ENCODE measurements at regions not wholly inside any gene's neighbourhood (a gene's known extent, or its start where the extent isn't known, plus 50 kb on each side); places are given as distances from the start of the nearest gene placed in this dataset.

DNA sequence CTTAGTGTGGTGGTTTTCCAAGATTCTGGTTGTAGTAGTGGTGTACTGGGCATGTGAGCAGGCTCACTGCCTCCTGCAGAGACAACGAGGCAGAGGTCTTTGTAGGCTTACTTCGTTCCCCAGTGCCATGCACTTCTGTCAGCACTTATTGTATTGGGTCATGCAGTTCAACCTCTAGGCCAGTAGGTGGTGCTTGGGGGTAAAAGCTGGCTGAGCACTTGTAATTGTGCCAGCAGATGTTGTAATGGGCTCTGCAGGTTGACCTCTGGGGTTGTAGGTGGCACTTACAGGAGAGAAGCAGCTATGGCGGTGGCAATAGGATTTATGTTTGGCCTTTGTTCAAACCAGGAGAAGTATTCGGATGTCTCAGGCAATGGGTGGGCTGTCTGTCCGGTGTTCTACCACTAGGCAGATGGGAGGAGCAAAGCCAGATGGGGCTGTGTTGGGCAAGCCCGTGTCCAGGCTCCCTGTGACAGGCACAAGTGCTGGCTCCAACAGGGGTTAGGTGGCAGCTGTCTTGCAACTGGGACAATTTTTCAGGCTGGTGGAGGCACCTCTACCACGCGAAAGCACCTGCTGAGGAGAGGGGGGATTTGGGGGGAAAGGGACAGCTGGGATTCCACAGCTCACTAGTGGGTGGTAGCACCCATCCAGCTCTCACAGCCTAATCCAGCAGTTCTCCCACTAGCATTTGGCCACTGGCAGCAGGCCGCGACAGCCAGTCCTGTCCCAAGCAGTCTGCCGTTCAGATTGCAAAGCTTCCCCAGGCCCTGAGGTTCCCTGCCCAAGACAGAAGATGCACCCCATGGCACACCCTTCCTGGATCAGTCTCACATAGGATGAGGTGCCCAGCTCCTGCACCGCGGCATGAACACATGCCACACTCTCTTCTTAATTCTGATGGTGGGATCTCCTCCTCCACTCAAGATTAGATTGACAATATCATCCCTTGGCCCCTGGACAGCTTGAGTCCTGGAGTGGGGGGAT, 274.5 kb downstream of the CTH start:
- H3K4me2 ChIP-seq (ENCODE audit: low read depth, low read length, poor library complexity, severe bottlenecking) = no peak overlapping the region
- H3K9me2 ChIP-seq (replicated peaks; ENCODE audit: low read depth, low read length) = no peaks in the 10 kb centered on the region
- no peaks in the 10 kb centered on the region for H4K20me1 ChIP-seq (ENCODE audit: insufficient read depth, low read length, poor library complexity, severe bottlenecking)
- no peaks in the 10 kb centered on the region for H3K36me3 ChIP-seq (ENCODE audit: insufficient read depth, low read length)
- no peaks in the 10 kb centered on the region for H3F3A ChIP-seq (ENCODE audit: low read depth)
- H3K4me3 ChIP-seq (ENCODE audit: low read length, poor library complexity, severe bottlenecking) = no peak overlapping the region
- no peaks in the 10 kb centered on the region for H3K79me2 ChIP-seq (ENCODE audit: insufficient read depth, low read length)
- H3K27me3 ChIP-seq (ENCODE audit: insufficient read depth, low read length, poor library complexity, severe bottlenecking) = no peaks in the 10 kb centered on the region
- no peaks in the 10 kb centered on the region for H3K9me3 ChIP-seq (ENCODE audit: insufficient read depth, low read depth, low read length)
- no peak for TF ChIP-seq EZH2phosphoT487 (IDR thresholded peaks at IDR 0.05; ENCODE audit: borderline replicate concordance)
- TF ChIP-seq, protein P1, sequence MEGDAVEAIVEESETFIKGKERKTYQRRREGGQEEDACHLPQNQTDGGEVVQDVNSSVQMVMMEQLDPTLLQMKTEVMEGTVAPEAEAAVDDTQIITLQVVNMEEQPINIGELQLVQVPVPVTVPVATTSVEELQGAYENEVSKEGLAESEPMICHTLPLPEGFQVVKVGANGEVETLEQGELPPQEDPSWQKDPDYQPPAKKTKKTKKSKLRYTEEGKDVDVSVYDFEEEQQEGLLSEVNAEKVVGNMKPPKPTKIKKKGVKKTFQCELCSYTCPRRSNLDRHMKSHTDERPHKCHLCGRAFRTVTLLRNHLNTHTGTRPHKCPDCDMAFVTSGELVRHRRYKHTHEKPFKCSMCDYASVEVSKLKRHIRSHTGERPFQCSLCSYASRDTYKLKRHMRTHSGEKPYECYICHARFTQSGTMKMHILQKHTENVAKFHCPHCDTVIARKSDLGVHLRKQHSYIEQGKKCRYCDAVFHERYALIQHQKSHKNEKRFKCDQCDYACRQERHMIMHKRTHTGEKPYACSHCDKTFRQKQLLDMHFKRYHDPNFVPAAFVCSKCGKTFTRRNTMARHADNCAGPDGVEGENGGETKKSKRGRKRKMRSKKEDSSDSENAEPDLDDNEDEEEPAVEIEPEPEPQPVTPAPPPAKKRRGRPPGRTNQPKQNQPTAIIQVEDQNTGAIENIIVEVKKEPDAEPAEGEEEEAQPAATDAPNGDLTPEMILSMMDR (conservative IDR thresholded peaks at IDR 0.05; ENCODE audit: low read length) = peak; percentile 96
- no peaks in the 10 kb centered on the region for H3K4me1 ChIP-seq (ENCODE audit: insufficient read depth, low read length, poor library complexity, severe bottlenecking)
- no peak overlapping the region for H3K9ac ChIP-seq (ENCODE audit: low read depth, low read length, poor library complexity, severe bottlenecking)
- peak overlapping the region; percentile 85 for H2AFZ ChIP-seq (ENCODE audit: low read length)

GRCh38 chr1:70688580-70688979, 277.5 kb downstream of the CTH start:
- Histone ChIP-seq H4K20me1 (ENCODE audit: insufficient read depth, low read length, poor library complexity, severe bottlenecking) (no peaks in the 10 kb centered on the region), H3K4me2 (ENCODE audit: low read depth, low read length, poor library complexity, severe bottlenecking) (no peak overlapping the region), H3K79me2 (ENCODE audit: insufficient read depth, low read length) (no peaks in the 10 kb centered on the region), H3K9me3 (ENCODE audit: insufficient read depth, low read depth, low read length) (no peaks in the 10 kb centered on the region), H2AFZ (ENCODE audit: low read length) (no peak overlapping the region), H3K27me3 (ENCODE audit: insufficient read depth, low read length, poor library complexity, severe bottlenecking) (no peaks in the 10 kb centered on the region), H3K9ac (ENCODE audit: low read depth, low read length, poor library complexity, severe bottlenecking) (no peak overlapping the region), H3K4me1 (ENCODE audit: insufficient read depth, low read length, poor library complexity, severe bottlenecking) (no peaks in the 10 kb centered on the region), H3K4me3 (ENCODE audit: low read length, poor library complexity, severe bottlenecking) (no peak overlapping the region), H3K9me2 (replicated peaks; ENCODE audit: low read depth, low read length) (no peaks in the 10 kb centered on the region), H3F3A (ENCODE audit: low read depth) (no peaks in the 10 kb centered on the region), H3K36me3 (ENCODE audit: insufficient read depth, low read length) (no peaks in the 10 kb centered on the region)
- TF ChIP-seq, protein P1 (conservative IDR thresholded peaks at IDR 0.05; ENCODE audit: low read length) = no peak
- no peak for TF ChIP-seq EZH2phosphoT487 (IDR thresholded peaks at IDR 0.05; ENCODE audit: borderline replicate concordance)

- Histone ChIP-seq H3K9me3 (ENCODE audit: insufficient read depth, low read depth, low read length) (no peaks in the 10 kb centered on the region), H3K4me2 (ENCODE audit: low read depth, low read length, poor library complexity, severe bottlenecking) (no peak overlapping the region), H2AFZ (ENCODE audit: low read length) (no peak overlapping the region), H3K9ac (ENCODE audit: low read depth, low read length, poor library complexity, severe bottlenecking) (no peak overlapping the region), H3K4me1 (ENCODE audit: insufficient read depth, low read length, poor library complexity, severe bottlenecking) (no peaks in the 10 kb centered on the region), H4K20me1 (ENCODE audit: insufficient read depth, low read length, poor library complexity, severe bottlenecking) (no peaks in the 10 kb centered on the region), H3F3A (ENCODE audit: low read depth) (no peaks in the 10 kb centered on the region), H3K79me2 (ENCODE audit: insufficient read depth, low read length) (no peaks in the 10 kb centered on the region), H3K36me3 (ENCODE audit: insufficient read depth, low read length) (no peaks in the 10 kb centered on the region), H3K27me3 (ENCODE audit: insufficient read depth, low read length, poor library complexity, severe bottlenecking) (no peaks in the 10 kb centered on the region), H3K9me2 (replicated peaks; ENCODE audit: low read depth, low read length) (no peaks in the 10 kb centered on the region), H3K4me3 (ENCODE audit: low read length, poor library complexity, severe bottlenecking) (no peak overlapping the region)
- TF ChIP-seq, protein P1 (conservative IDR thresholded peaks at IDR 0.05; ENCODE audit: low read length) = no peak
- no peak for TF ChIP-seq EZH2phosphoT487 (IDR thresholded peaks at IDR 0.05; ENCODE audit: borderline replicate concordance)
These were observed 295.4 kb downstream of the CTH start for GRCh38 chr1:70706381-70707037.
